HG02798 (cell line): ENCODE measurements at regions not wholly inside any gene's neighbourhood (a gene's known extent, or its start where the extent isn't known, plus 50 kb on each side); places are given as distances from the start of the nearest gene placed in this dataset.
A peak's percentile ranks its signal among the peaks of the same experiment; 100 is the strongest.

Experiments
- ATAC-seq: cut with Tn5 transposase; IDR thresholded peaks from one replicate; pipeline ENCODE4 v1.9.1; 2021; ENCODE audit warnings: mild to moderate bottlenecking; ENCODE audit not compliant: unreplicated experiment, poor library complexity

- no peak for ATAC-seq
Observed at GRCh38 chr4:181264893-181265292, 978.3 kb upstream of the TENM3 start.

GRCh38 chr4:181265370-181265769 is 977.8 kb upstream of the TENM3 start:
- ATAC-seq: no peak

- ATAC-seq: no peak
Observed at GRCh38 chr4:181271116-181271640, 972.0 kb upstream of the TENM3 start.

GRCh38 chr4:181272422-181272821 is 970.8 kb upstream of the TENM3 start:
- no peak for ATAC-seq

- no peak for ATAC-seq
Observed at GRCh38 chr4:181278941-181279340, 964.3 kb upstream of the TENM3 start.

- no peak for ATAC-seq
Observed at GRCh38 chr4:181281451-181281850, 961.8 kb upstream of the TENM3 start.

- ATAC-seq: no peak
Observed at GRCh38 chr4:181289198-181289597, 954.0 kb upstream of the TENM3 start.

GRCh38 chr4:181291615-181292014 is 951.6 kb upstream of the TENM3 start:
- no peak for ATAC-seq

GRCh38 chr4:181293014-181293413 is 950.2 kb upstream of the TENM3 start:
- no peak for ATAC-seq

- no peak for ATAC-seq
Observed at GRCh38 chr4:181293541-181293940, 949.7 kb upstream of the TENM3 start.

- ATAC-seq: no peak
Observed at GRCh38 chr4:181294421-181294820, 948.8 kb upstream of the TENM3 start.

- peak; percentile 92 for ATAC-seq
Observed at GRCh38 chr4:181301735-181302710, 941.2 kb upstream of the TENM3 start.

GRCh38 chr4:181307824-181308223 is 935.4 kb upstream of the TENM3 start:
- ATAC-seq: no peak

- no peak for ATAC-seq
Observed at GRCh38 chr4:181308476-181309312, 934.5 kb upstream of the TENM3 start.

GRCh38 chr4:181312066-181312465 is 931.1 kb upstream of the TENM3 start:
- no peak for ATAC-seq

- no peak for ATAC-seq
Observed at GRCh38 chr4:181319629-181320028, 923.6 kb upstream of the TENM3 start.

GRCh38 chr4:181323061-181323460 is 920.1 kb upstream of the TENM3 start:
- ATAC-seq: peak; percentile 82

GRCh38 chr4:181330654-181331201 is 912.5 kb upstream of the TENM3 start:
- ATAC-seq: no peak

GRCh38 chr4:181331214-181331613 is 912.0 kb upstream of the TENM3 start:
- no peak for ATAC-seq

GRCh38 chr4:181345931-181346330 is 897.3 kb upstream of the TENM3 start:
- ATAC-seq: no peak
